ENCODE measurements at regions not wholly inside any gene's neighbourhood (a gene's known extent, or its start where the extent isn't known, plus 50 kb on each side); places are given as distances from the start of the nearest gene placed in this dataset.

GRCh38 chr2:226011716-226012450 is 612.4 kb downstream of the NYAP2 start:
- no peak for ATAC-seq
- Histone ChIP-seq H3K27me3 (ENCODE audit: low read depth) (no peaks in the 10 kb centered on the region), H3K4me1 (no peaks in the 10 kb centered on the region), H3K4me3 (no peak overlapping the region), H3K9me3 (no peaks in the 10 kb centered on the region), H3K36me3 (no peaks in the 10 kb centered on the region), H3K27ac (no peak overlapping the region)
- DNase-seq = no peak
- intact Hi-C loops (cut with DNase I) = no loop called here
- TF ChIP-seq CTCF (IDR thresholded peaks at IDR 0.05) = no peak

GRCh38 chr2:226002438-226002837 is 602.9 kb downstream of the NYAP2 start:
- H3K4me3 ChIP-seq = no peak overlapping the region
- no peak for DNase-seq
- TF ChIP-seq CTCF (IDR thresholded peaks at IDR 0.05) = no peak
- H3K36me3 ChIP-seq = no peaks in the 10 kb centered on the region
- intact Hi-C loops (cut with DNase I) = no loop called here
- H3K27me3 ChIP-seq (ENCODE audit: low read depth) = no peaks in the 10 kb centered on the region
- no peak overlapping the region for H3K27ac ChIP-seq
- no peaks in the 10 kb centered on the region for H3K4me1 ChIP-seq
- H3K9me3 ChIP-seq = no peaks in the 10 kb centered on the region
- ATAC-seq = peak; percentile 82

- ATAC-seq (no peak), DNase-seq (no peak)
- no peaks in the 10 kb centered on the region for H3K27me3 ChIP-seq (ENCODE audit: low read depth)
- TF ChIP-seq CTCF (IDR thresholded peaks at IDR 0.05) = no peak
- no peaks in the 10 kb centered on the region for H3K4me1 ChIP-seq
- intact Hi-C loops (cut with DNase I) = no loop called here
- no peak overlapping the region for H3K27ac ChIP-seq
- no peaks in the 10 kb centered on the region for H3K36me3 ChIP-seq
- H3K9me3 ChIP-seq = no peaks in the 10 kb centered on the region
- H3K4me3 ChIP-seq = no peak overlapping the region
These were observed 602.2 kb downstream of the NYAP2 start for GRCh38 chr2:226001716-226002115.

DNA sequence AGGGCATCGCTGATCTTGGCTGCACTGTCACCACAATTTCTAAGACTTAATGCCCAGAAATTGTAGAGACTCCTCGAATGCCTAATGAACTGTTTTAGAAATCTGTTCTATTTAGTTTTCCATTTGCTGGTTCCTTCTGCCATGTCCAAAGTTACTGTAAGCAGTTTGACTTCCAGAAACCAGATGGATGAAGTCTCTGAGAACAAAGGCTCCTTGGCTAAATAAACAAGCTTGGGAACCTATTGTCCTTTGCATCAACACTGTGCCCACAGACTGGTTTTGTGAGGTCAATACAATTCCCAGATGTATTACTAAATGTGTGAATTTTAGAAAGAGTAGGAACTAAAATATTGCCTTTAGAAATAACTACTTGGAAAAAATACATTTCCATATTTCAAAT is 600.2 kb downstream of the NYAP2 start:
- no peak for ATAC-seq
- H3K27ac ChIP-seq = no peak overlapping the region
- no peaks in the 10 kb centered on the region for H3K27me3 ChIP-seq (ENCODE audit: low read depth)
- H3K4me1 ChIP-seq = no peaks in the 10 kb centered on the region
- TF ChIP-seq CTCF (IDR thresholded peaks at IDR 0.05) = no peak
- H3K9me3 ChIP-seq = no peaks in the 10 kb centered on the region
- no peak overlapping the region for H3K4me3 ChIP-seq
- DNase-seq = no peak
- H3K36me3 ChIP-seq = no peaks in the 10 kb centered on the region
- intact Hi-C loops (cut with DNase I) = no loop called here

DNA sequence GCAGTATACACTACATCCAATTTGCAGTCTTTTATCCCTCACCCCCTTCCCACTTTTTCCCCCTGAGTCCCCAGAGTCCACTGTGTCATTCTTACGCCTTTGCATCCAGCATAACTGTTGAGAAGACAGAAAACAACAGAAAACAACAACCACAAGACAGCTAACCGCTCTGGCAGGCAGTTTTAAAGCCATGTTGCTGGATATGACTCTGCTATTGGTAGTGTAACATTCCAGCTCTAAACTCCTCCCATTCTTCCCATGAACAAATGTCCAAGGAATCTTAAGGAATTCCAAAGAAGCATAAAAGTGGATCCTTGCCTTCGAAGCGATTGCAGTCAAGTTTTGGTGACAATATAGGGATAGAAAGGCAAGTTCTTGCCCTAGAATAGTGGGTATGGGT is 599.1 kb downstream of the NYAP2 start:
- TF ChIP-seq CTCF (IDR thresholded peaks at IDR 0.05) = no peak
- no peak for DNase-seq
- Histone ChIP-seq H3K36me3 (no peaks in the 10 kb centered on the region), H3K27ac (no peak overlapping the region), H3K9me3 (no peaks in the 10 kb centered on the region), H3K27me3 (ENCODE audit: low read depth) (no peaks in the 10 kb centered on the region), H3K4me1 (no peaks in the 10 kb centered on the region), H3K4me3 (no peak overlapping the region)
- no peak for ATAC-seq
- intact Hi-C loops (cut with DNase I) = no loop called here
